B cell (primary cell): ENCODE measurements at regions not wholly inside any gene's neighbourhood (a gene's known extent, or its start where the extent isn't known, plus 50 kb on each side); places are given as distances from the start of the nearest gene placed in this dataset.
"Not testable (repeated sequence)": the region's sequence is repeated elsewhere in the genome, so short reads cannot be mapped to it uniquely, and the experiment has no call there.

Experiments used
- ATAC-seq: fragments of 200-7000 bp; cut with Tn5 transposase; one replicate; pipeline ENCODE4 v1.10.0; 2021; ENCODE audit warnings: low read depth, mild to moderate bottlenecking, moderate number of reproducible peaks, moderate library complexity
- CTCF ChIA-PET: fragments of 350-600 bp; sonication (Branson Sonifier 250); formaldehyde crosslinking; loops from one replicate; lab custom pipeline; 2021; ENCODE audit warnings: antibody characterized with exemption, inconsistent platforms; lab: Charles Lee
- POLR2A ChIA-PET: fragments of 350-600 bp; sonication (Branson Sonifier 250); formaldehyde crosslinking; loops from one replicate; lab custom pipeline; 2021; ENCODE audit warnings: antibody characterized with exemption; lab: Charles Lee
- DNase-seq: peaks from one replicate; pipeline ENCODE4 v3.0.0; 2013
- H2AFZ ChIP-seq: 2 replicates; pipeline ENCODE4 v1.6.1; 2012; ENCODE audit warnings: mild to moderate bottlenecking, low read depth, low read length; ENCODE audit not compliant: insufficient read depth, poor library complexity, severe bottlenecking
- H3K27ac ChIP-seq, 2 donors: 1 replicate in 1 of 2; 2 replicates in 1 of 2; pipeline ENCODE4 v1.5.1; 2012 to 2013; ENCODE audit warnings: low read length in 2 of 2, mild to moderate bottlenecking in 2 of 2, moderate library complexity in 1 of 2
- H3K27me3 ChIP-seq, 4 experiments: fragments of 200-600 bp in 1 of 4; sonication (generic) in 1 of 4; replicated peaks in 1 of 4; 1 replicate in 2 of 4; 2 replicates in 2 of 4; pipeline versions ENCODE4 v1.6.1 to v1.7.0; 2013 to 2016; ENCODE audit warnings: low read length in 3 of 4, mild to moderate bottlenecking in 2 of 4, mixed read lengths in 1 of 4, moderate library complexity in 1 of 4; ENCODE audit not compliant: insufficient read depth in 4 of 4, control insufficient read depth in 3 of 4; ENCODE audit errors: control extremely low read depth in 1 of 4
- H3K36me3 ChIP-seq, 2 experiments: replicated peaks in 1 of 2; 1 replicate in 1 of 2; 2 replicates in 1 of 2; pipeline versions ENCODE4 v1.6.1 to v1.7.1; 2013; ENCODE audit warnings: low read length in 1 of 2; ENCODE audit not compliant: insufficient read depth in 2 of 2, control insufficient read depth in 1 of 2; ENCODE audit errors: control extremely low read depth in 1 of 2, extremely low read depth in 1 of 2
- H3K4me1 ChIP-seq, 2 donors: fragments of 200-600 bp in 1 of 2; sonication (generic) in 1 of 2; 1 replicate in 1 of 2; 2 replicates in 1 of 2; pipeline versions ENCODE4 v1.5.1 to v1.6.1; 2013 to 2017; ENCODE audit warnings: low read length in 2 of 2; ENCODE audit not compliant: control insufficient read depth in 2 of 2, insufficient read depth in 2 of 2
- H3K4me2 ChIP-seq: replicated peaks from 2 replicates; pipeline ENCODE3; 2012; ENCODE audit warnings: mild to moderate bottlenecking, low read depth, low read length; ENCODE audit not compliant: poor library complexity, severe bottlenecking
- H3K4me3 ChIP-seq, 5 experiments: fragments of 200-600 bp in 1 of 5; sonication (generic) in 1 of 5; 1 replicate in 3 of 5; 2 replicates in 2 of 5; pipeline versions ENCODE4 v1.5.1 to v1.7.0; 2011 to 2016; ENCODE audit warnings: low read length in 4 of 5, mild to moderate bottlenecking in 4 of 5, low read depth in 2 of 5, control low read depth in 1 of 5, moderate library complexity in 1 of 5; ENCODE audit not compliant: insufficient read depth in 1 of 5; ENCODE audit errors: control extremely low read depth in 1 of 5, extremely low read depth in 1 of 5
- H3K79me2 ChIP-seq: fragments of 200-600 bp; sonication (generic); one replicate; pipeline ENCODE4 v1.6.0; 2016; ENCODE audit warnings: low read length; ENCODE audit not compliant: control insufficient read depth, insufficient read depth
- H3K9ac ChIP-seq: fragments of 200-600 bp; sonication (generic); 2 replicates; pipeline ENCODE4 v1.6.1; 2017; ENCODE audit warnings: mild to moderate bottlenecking, low read length, moderate library complexity
- H3K9me3 ChIP-seq, 3 donors: one replicate each; pipeline versions ENCODE4 v1.6.1 to v1.7.1; 2013; ENCODE audit warnings: low read length in 2 of 3; ENCODE audit not compliant: control insufficient read depth in 2 of 3, insufficient read depth in 1 of 3; ENCODE audit errors: control extremely low read depth in 1 of 3
- H4K20me1 ChIP-seq: 2 replicates; pipeline ENCODE4 v1.6.0; 2012; ENCODE audit warnings: mild to moderate bottlenecking, low read length; ENCODE audit not compliant: insufficient read depth, control insufficient read depth, poor library complexity, severe bottlenecking
- H3K27ac Mint-ChIP-seq: one replicate; pipeline ENCODE4 v1.8.0; 2021; ENCODE audit warnings: mixed read lengths
- H3K27me3 Mint-ChIP-seq: one replicate; pipeline ENCODE4 v1.8.0; 2021; ENCODE audit warnings: mixed read lengths
- H3K4me1 Mint-ChIP-seq: one replicate; pipeline ENCODE4 v1.8.0; 2021; ENCODE audit warnings: mixed read lengths
- H3K4me3 Mint-ChIP-seq: one replicate; pipeline ENCODE4 v1.8.0; 2021; ENCODE audit warnings: mixed read lengths
- H3K9me3 Mint-ChIP-seq: one replicate; pipeline ENCODE4 v1.8.0; 2022; ENCODE audit warnings: mixed read lengths; ENCODE audit not compliant: insufficient read depth
- WGBS: methylation state at CpG from one replicate; pipeline ENCODE4 v1.1.5; 2013; ENCODE audit warnings: missing lambda C conversion rate; ENCODE audit not compliant: insufficient coverage; 5-methylcytosine and 5-hydroxymethylcytosine counted together
- intact Hi-C: fragments of 100-400 bp; cut with micrococcal nuclease; formaldehyde crosslinking; loops from one replicate; pipeline ENCODE4 v1.10.0; 2022

DNA sequence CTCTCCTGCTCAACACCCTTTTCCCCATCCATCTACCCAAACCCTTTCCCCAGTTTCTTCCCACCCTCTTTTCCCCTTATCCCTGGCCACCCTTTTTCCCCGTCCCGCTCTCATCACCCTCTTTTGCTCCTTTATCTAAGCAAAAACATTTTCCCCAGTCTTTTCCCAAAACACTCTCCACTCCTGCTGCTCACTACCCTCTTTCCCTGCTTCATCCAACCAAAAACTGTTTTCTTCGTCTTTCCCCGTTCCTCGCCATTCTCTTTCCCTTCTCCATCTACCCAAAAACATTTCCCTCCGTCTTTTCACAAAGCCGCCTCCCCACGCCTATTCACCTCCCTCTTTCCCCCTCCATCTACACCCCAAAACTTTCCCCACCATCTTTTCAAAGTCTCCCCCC lies 80.9 kb upstream of the KCNJ18 start:
- H2AFZ ChIP-seq, H3K4me3 ChIP-seq, H3K4me1 Mint-ChIP-seq, H3K79me2 ChIP-seq, H3K4me3 Mint-ChIP-seq, H3K27ac Mint-ChIP-seq, DNase-seq, H3K36me3 ChIP-seq, H3K9me3 ChIP-seq, H3K27me3 ChIP-seq, ATAC-seq, H4K20me1 ChIP-seq, H3K27ac ChIP-seq, H3K4me2 ChIP-seq, POLR2A ChIA-PET, CTCF ChIA-PET, H3K9me3 Mint-ChIP-seq, intact Hi-C loops, H3K4me1 ChIP-seq, H3K9ac ChIP-seq: not testable (repeated sequence)
- WGBS: 96% methylated on average over 8 of the region's 8 CpGs
- peaks cover 14% of the 10 kb centered on the region for H3K27me3 Mint-ChIP-seq

DNA sequence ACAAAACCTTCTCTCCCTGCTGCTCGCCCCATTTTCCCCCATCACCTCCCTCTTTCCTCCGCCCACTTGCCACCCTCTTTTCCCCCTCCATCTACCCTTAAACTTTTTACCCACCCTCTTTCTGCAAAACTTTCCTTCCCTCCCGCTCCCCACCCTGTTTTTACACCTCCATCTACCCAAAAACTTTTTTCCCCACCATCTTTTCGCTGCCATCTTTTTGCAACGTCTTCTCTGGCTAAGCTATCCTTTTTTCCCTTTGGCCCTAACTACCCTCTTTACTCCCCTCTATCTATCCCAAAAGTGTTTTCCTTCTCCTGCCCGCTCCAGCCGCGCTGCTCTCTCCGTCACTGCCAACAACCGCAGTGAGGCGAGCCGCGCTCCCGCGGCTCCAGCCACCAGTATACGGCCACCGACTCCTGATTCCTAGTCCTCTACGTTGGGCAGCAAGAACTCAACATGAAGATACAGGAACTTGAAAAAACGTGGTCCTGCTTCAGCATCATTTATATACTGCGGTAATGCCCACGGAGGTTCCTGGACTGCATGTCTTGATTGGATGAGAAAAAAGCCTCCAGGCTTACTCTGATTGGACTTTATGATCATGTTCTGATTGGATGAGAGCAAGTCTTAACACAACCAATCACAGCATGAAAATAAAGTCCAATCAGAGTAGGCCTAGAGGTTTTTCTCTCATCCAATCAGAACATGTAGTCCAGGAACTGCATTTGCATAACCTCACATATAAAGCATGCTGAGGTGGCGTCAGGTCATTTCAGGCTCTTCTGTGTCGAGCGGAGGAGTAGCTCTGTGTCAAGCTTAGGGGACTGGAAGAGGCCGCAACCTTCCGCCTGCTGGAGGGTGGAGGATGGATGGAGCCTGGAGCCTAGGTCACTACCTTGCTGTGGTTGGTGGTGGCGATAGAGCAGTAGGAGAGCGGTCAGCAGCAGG lies 79.9 kb upstream of the KCNJ18 start:
- H3K27ac ChIP-seq, H2AFZ ChIP-seq, H3K27me3 ChIP-seq, H3K79me2 ChIP-seq, H3K27ac Mint-ChIP-seq, H3K4me2 ChIP-seq, intact Hi-C loops, POLR2A ChIA-PET, DNase-seq, H3K4me1 ChIP-seq, H4K20me1 ChIP-seq, H3K9me3 Mint-ChIP-seq, H3K4me1 Mint-ChIP-seq, CTCF ChIA-PET, H3K4me3 Mint-ChIP-seq, ATAC-seq, H3K36me3 ChIP-seq, H3K4me3 ChIP-seq, H3K9me3 ChIP-seq, H3K9ac ChIP-seq: not testable (repeated sequence)
- H3K27me3 Mint-ChIP-seq: peaks cover 14% of the 10 kb centered on the region
- WGBS: 82% methylated on average over 24 of the region's 28 CpGs
